SK-N-SH (cell line): ENCODE measurements at regions not wholly inside any gene's neighbourhood (a gene's known extent, or its start where the extent isn't known, plus 50 kb on each side); places are given as distances from the start of the nearest gene placed in this dataset.

ENCODE experiments used
- CTCF ChIA-PET: fragments of 300-600, 350-600 bp; formaldehyde crosslinking; extraction: SDS; loops from one replicate; lab custom pipeline; 2021; lab: Yijun Ruan, JAX
- POLR2A ChIA-PET: fragments of 350-600 bp; sonication (Branson Sonifier 250); formaldehyde crosslinking; extraction: SDS; loops from one replicate; lab custom pipeline; 2020; ENCODE audit warnings: antibody characterized with exemption, inconsistent platforms; lab: Yijun Ruan, JAX
- DNase-seq: peaks from one replicate; pipeline ENCODE4 v3.0.0; 2012
- H2AFZ ChIP-seq: fragments of 200-600 bp; sonication (generic); 2 replicates; pipeline ENCODE4 v1.8.1; 2016; ENCODE audit warnings: antibody characterized with exemption, mild to moderate bottlenecking, low read depth
- H3F3A ChIP-seq: fragments of 200-600 bp; sonication (generic); replicated peaks from 2 replicates; pipeline ENCODE3; 2016; ENCODE audit warnings: antibody characterized with exemption, mild to moderate bottlenecking; ENCODE audit not compliant: insufficient read depth
- H3K27ac ChIP-seq, 2 experiments: fragments of 200-500 bp in 1 of 2; fragments of 200-600 bp in 1 of 2; sonication (Bioruptor generic) in 1 of 2; sonication (generic), shearing (Covaris generic) in 1 of 2; 2 replicates each; pipeline versions ENCODE4 v1.5.1 to v1.6.1; 2014 to 2016; ENCODE audit warnings: low read depth in 2 of 2, inconsistent platforms in 1 of 2, low read length in 1 of 2, mild to moderate bottlenecking in 1 of 2, mixed read lengths in 1 of 2
- H3K27me3 ChIP-seq: fragments of 200-600 bp; sonication (generic), shearing (Covaris generic); 2 replicates; pipeline ENCODE4 v1.6.1; 2016; ENCODE audit warnings: mixed run types; ENCODE audit not compliant: insufficient read depth
- H3K36me3 ChIP-seq, 2 experiments: fragments of 200-500 bp in 1 of 2; fragments of 200-600 bp in 1 of 2; sonication (Bioruptor generic) in 1 of 2; sonication (generic) in 1 of 2; replicated peaks in 1 of 2; 2 replicates each; pipeline versions ENCODE3 to v1.5.1; 2014 to 2016; ENCODE audit warnings: low read length in 1 of 2, mild to moderate bottlenecking in 1 of 2; ENCODE audit not compliant: insufficient read depth in 2 of 2, control insufficient read depth in 1 of 2
- H3K4me1 ChIP-seq, 2 experiments: fragments of 200-500 bp in 1 of 2; fragments of 200-600 bp in 1 of 2; sonication (Bioruptor generic) in 1 of 2; sonication (generic), shearing (Covaris generic) in 1 of 2; 2 replicates each; pipeline versions ENCODE4 v1.5.1 to v1.6.1; 2014 to 2016; ENCODE audit warnings: low read depth in 1 of 2, low read length in 1 of 2, mixed run types in 1 of 2; ENCODE audit not compliant: insufficient read depth in 2 of 2, control insufficient read depth in 1 of 2
- H3K4me2 ChIP-seq: fragments of 200-600 bp; sonication (generic), shearing (Covaris generic); 2 replicates; pipeline ENCODE4 v1.6.1; 2017; ENCODE audit warnings: mixed run types
- H3K4me3 ChIP-seq, 2 experiments: fragments of 200-500 bp in 1 of 2; fragments of 200-600 bp in 1 of 2; sonication (Bioruptor generic) in 1 of 2; sonication (generic), shearing (Covaris generic) in 1 of 2; 2 replicates each; pipeline versions ENCODE4 v1.5.1 to v1.8.1; 2014 to 2016; ENCODE audit warnings: low read depth in 2 of 2, inconsistent platforms in 1 of 2, low read length in 1 of 2, mild to moderate bottlenecking in 1 of 2, mixed read lengths in 1 of 2, moderate library complexity in 1 of 2
- H3K79me2 ChIP-seq: fragments of 200-600 bp; sonication (generic); 2 replicates; pipeline ENCODE4 v1.8.1; 2017; ENCODE audit warnings: mild to moderate bottlenecking; ENCODE audit not compliant: insufficient read depth
- H3K9ac ChIP-seq: fragments of 200-600 bp; sonication (generic); 2 replicates; pipeline ENCODE4 v1.6.1; 2017; ENCODE audit warnings: mixed run types
- H3K9me2 ChIP-seq: fragments of 200-600 bp; sonication (generic); 2 replicates; pipeline ENCODE4 v1.6.1; 2017; ENCODE audit warnings: mixed run types
- H3K9me3 ChIP-seq: fragments of 200-600 bp; sonication (generic); 2 replicates; pipeline ENCODE4 v1.6.1; 2017; ENCODE audit warnings: mixed run types, mild to moderate bottlenecking, moderate library complexity
- H4K20me1 ChIP-seq: fragments of 200-600 bp; sonication (generic); 2 replicates; pipeline ENCODE4 v1.6.1; 2017; ENCODE audit warnings: mild to moderate bottlenecking, mixed run types; ENCODE audit not compliant: insufficient read depth
- EP300 ChIP-seq, 2 experiments: IDR thresholded peaks; 2 replicates each; pipeline versions ENCODE4 v1.4.0 to v1.6.1; 2012; ENCODE audit warnings: borderline replicate concordance in 1 of 2, low read depth in 1 of 2, low read length in 1 of 2
- FOSL2 ChIP-seq: IDR thresholded peaks from 2 replicates; pipeline ENCODE4 v1.4.0; 2012; ENCODE audit warnings: low read depth, mild to moderate bottlenecking, moderate library complexity, borderline replicate concordance
- GATA2 ChIP-seq: sonication (generic); formaldehyde crosslinking; IDR thresholded peaks from 2 replicates; pipeline ENCODE4 v1.5.0; 2020; ENCODE audit warnings: mild to moderate bottlenecking, missing genetic modification reagents
- NRF1 ChIP-seq: IDR thresholded peaks from 2 replicates; pipeline ENCODE4 v1.6.1; 2012; ENCODE audit warnings: low read depth, mild to moderate bottlenecking, low read length
- RAD21 ChIP-seq: IDR thresholded peaks from 2 replicates; pipeline ENCODE4 v1.6.1; 2012; ENCODE audit warnings: mild to moderate bottlenecking, low read length
- RFX5 ChIP-seq: IDR thresholded peaks from 2 replicates; pipeline ENCODE4 v1.6.1; 2012; ENCODE audit warnings: mild to moderate bottlenecking, improper control_type of control experiment, low read length
- SMC3 ChIP-seq: IDR thresholded peaks from 2 replicates; pipeline ENCODE4 v1.6.1; 2012; ENCODE audit warnings: low read depth, low read length, improper control_type of control experiment
- WGBS: methylation state at CpG from one replicate; pipeline ENCODE4 v1.1.6; 2017; ENCODE audit warnings: low lambda C conversion rate; 5-methylcytosine and 5-hydroxymethylcytosine counted together
- TF ChIP-seq, protein P1 (sequence below): fragments of 150-350 bp; IDR thresholded peaks from 2 replicates; pipeline ENCODE4 v1.6.1; 2017; ENCODE audit warnings: antibody characterized with exemption, low read length, low read depth, borderline replicate concordance
- TF ChIP-seq, protein P2 (sequence below): IDR thresholded peaks from 2 replicates; pipeline ENCODE4 v1.4.0; 2012; ENCODE audit warnings: low read depth
- TF ChIP-seq, protein P3 (sequence below): fragments of 200-600 bp; sonication (generic); IDR thresholded peaks from 2 replicates; pipeline ENCODE4 v1.6.1; 2017; ENCODE audit warnings: antibody characterized with exemption, mild to moderate bottlenecking, moderate library complexity
- TF ChIP-seq, protein P4 (sequence below): IDR thresholded peaks from 2 replicates; pipeline ENCODE4; 2012

GRCh38 chr7:72494807-72495206 lies 82.7 kb upstream of the CALN1 start:
- WGBS, result 15% methylated on average over 2 of the region's 2 CpGs
- no peak overlapping the region for H3K27ac ChIP-seq
- no peaks in the 10 kb centered on the region for H4K20me1 ChIP-seq
- no peaks in the 10 kb centered on the region for H3K79me2 ChIP-seq
- no peak overlapping the region for H2AFZ ChIP-seq
- ChIA-PET CTCF (interaction anchor here (0.7 to 5.1 kb wide), 34 partner anchors 10 to 1659 kb away, joined by 3 to 46 read pairs (median 4); no protein-coding TSS in a partner anchor), POLR2A (no interaction called here)
- peaks cover 0 to 6% of the 10 kb centered on the region in 2 experiments for H3K36me3 ChIP-seq
- peaks cover 5% of the 10 kb centered on the region; the same call in 1 of the 2 replicates for H3K9me2 ChIP-seq
- TF ChIP-seq, protein P1, sequence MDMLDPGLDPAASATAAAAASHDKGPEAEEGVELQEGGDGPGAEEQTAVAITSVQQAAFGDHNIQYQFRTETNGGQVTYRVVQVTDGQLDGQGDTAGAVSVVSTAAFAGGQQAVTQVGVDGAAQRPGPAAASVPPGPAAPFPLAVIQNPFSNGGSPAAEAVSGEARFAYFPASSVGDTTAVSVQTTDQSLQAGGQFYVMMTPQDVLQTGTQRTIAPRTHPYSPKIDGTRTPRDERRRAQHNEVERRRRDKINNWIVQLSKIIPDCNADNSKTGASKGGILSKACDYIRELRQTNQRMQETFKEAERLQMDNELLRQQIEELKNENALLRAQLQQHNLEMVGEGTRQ, result no peak
- no peak for TF ChIP-seq NRF1
- TF ChIP-seq, protein P2, sequence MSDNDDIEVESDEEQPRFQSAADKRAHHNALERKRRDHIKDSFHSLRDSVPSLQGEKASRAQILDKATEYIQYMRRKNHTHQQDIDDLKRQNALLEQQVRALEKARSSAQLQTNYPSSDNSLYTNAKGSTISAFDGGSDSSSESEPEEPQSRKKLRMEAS, result no peak
- no peak for TF ChIP-seq SMC3
- TF ChIP-seq GATA2, result no peak
- no peak overlapping the region for H3K4me2 ChIP-seq
- no peak overlapping the region for H3K4me3 ChIP-seq
- DNase-seq, result no peak
- H3F3A ChIP-seq, result no peaks in the 10 kb centered on the region
- no peak overlapping the region for H3K9ac ChIP-seq
- peaks cover 6% of the 10 kb centered on the region; the same call in 1 of the 2 replicates for H3K9me3 ChIP-seq
- peaks cover 0 to 6% of the 10 kb centered on the region in 2 experiments; a peak in 1 of 4 replicates for H3K4me1 ChIP-seq
- H3K27me3 ChIP-seq, result no peaks in the 10 kb centered on the region

- Histone ChIP-seq H3K9me2 (peaks cover 5% of the 10 kb centered on the region; the same call in 1 of the 2 replicates), H3K79me2 (no peaks in the 10 kb centered on the region), H3K4me1 (peaks cover 0 to 6% of the 10 kb centered on the region in 2 experiments; a peak in 1 of 4 replicates)
- POLR2A ChIA-PET, result no interaction called here
- no peak for TF ChIP-seq EP300 (IDR thresholded peaks at IDR 0.05; ENCODE audit: borderline replicate concordance in 1 of 2, low read depth in 1 of 2, low read length in 1 of 2)
- TF ChIP-seq RFX5, result no peak
- TF ChIP-seq, protein P3, sequence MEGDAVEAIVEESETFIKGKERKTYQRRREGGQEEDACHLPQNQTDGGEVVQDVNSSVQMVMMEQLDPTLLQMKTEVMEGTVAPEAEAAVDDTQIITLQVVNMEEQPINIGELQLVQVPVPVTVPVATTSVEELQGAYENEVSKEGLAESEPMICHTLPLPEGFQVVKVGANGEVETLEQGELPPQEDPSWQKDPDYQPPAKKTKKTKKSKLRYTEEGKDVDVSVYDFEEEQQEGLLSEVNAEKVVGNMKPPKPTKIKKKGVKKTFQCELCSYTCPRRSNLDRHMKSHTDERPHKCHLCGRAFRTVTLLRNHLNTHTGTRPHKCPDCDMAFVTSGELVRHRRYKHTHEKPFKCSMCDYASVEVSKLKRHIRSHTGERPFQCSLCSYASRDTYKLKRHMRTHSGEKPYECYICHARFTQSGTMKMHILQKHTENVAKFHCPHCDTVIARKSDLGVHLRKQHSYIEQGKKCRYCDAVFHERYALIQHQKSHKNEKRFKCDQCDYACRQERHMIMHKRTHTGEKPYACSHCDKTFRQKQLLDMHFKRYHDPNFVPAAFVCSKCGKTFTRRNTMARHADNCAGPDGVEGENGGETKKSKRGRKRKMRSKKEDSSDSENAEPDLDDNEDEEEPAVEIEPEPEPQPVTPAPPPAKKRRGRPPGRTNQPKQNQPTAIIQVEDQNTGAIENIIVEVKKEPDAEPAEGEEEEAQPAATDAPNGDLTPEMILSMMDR, result peak; percentile 92
- TF ChIP-seq RAD21, result peak; percentile 67
- TF ChIP-seq FOSL2, result no peak
- peak; percentile 72 for TF ChIP-seq SMC3
- TF ChIP-seq, protein P4, sequence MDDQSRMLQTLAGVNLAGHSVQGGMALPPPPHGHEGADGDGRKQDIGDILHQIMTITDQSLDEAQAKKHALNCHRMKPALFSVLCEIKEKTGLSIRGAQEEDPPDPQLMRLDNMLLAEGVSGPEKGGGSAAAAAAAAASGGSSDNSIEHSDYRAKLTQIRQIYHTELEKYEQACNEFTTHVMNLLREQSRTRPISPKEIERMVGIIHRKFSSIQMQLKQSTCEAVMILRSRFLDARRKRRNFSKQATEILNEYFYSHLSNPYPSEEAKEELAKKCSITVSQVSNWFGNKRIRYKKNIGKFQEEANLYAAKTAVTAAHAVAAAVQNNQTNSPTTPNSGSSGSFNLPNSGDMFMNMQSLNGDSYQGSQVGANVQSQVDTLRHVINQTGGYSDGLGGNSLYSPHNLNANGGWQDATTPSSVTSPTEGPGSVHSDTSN, result no peak
- TF ChIP-seq, all 33 proteins: peak for 3
- Histone ChIP-seq H3K9ac (no peak overlapping the region), H4K20me1 (no peaks in the 10 kb centered on the region), H3K4me2 (no peak overlapping the region), H3K27me3 (no peaks in the 10 kb centered on the region), H3F3A (no peaks in the 10 kb centered on the region), H3K36me3 (peaks cover 0 to 6% of the 10 kb centered on the region in 2 experiments), H3K27ac (no peak overlapping the region), H2AFZ (no peak overlapping the region), H3K4me3 (peak overlapping the region in 1 of 2 experiments; percentile 49; a peak in 1 of 4 replicates), H3K9me3 (peaks cover 6% of the 10 kb centered on the region; the same call in 1 of the 2 replicates)
- CTCF ChIA-PET, result interaction anchor here (0.7 to 5.1 kb wide), 38 partner anchors 9 to 1658 kb away, joined by 3 to 46 read pairs (median 4); no protein-coding TSS in a partner anchor
- WGBS, result 19% methylated on average over 17 of the region's 17 CpGs
- peak; percentile 65 for DNase-seq
Measured at GRCh38 chr7:72493850-72494661, 81.9 kb upstream of the CALN1 start.
